K562 (cell line): ENCODE measurements at regions not wholly inside any gene's neighbourhood (a gene's known extent, or its start where the extent isn't known, plus 50 kb on each side); places are given as distances from the start of the nearest gene placed in this dataset.

Experiments used
- ATAC-seq: fragments of 200-7000 bp; cut with Tn5 transposase; 3 replicates; pipeline ENCODE4 v1.9.1; 2020; ENCODE audit warnings: moderate library complexity
- BruUV-seq: library from RNA; stranded (reverse); fragments of 400-500 nt; replicated peaks from 2 replicates; lab custom pipeline; 2021; lab: Mats Ljungman, UMichigan
- CTCF ChIA-PET: fragments of 300-600 bp; formaldehyde crosslinking; extraction: SDS; loops from one replicate; lab custom pipeline; 2021; ENCODE audit warnings: low intra/inter-chr PET ratio; lab: Yijun Ruan, JAX
- POLR2A ChIA-PET: fragments of 300-600, 350-650 bp; sonication (Branson Sonifier 250); formaldehyde crosslinking; extraction: SDS; loops from one replicate; lab custom pipeline; 2021; ENCODE audit warnings: antibody characterized with exemption, inconsistent platforms; lab: Yijun Ruan, JAX
- DNase-seq, 4 experiments: peaks; one replicate each; pipeline versions ENCODE4 v3.0.0 to v3.0.0-alpha.2; 2011 to 2018; ENCODE audit warnings: low spot score in 3 of 4, mixed read lengths in 3 of 4; ENCODE audit errors: extremely low read depth in 1 of 4
- FAIRE-seq: peaks from 2 replicates; lab custom pipeline; 2011; peaks lifted over from hg19 to GRCh38; lab: Jason Lieb, UNC
- H2AFZ ChIP-seq: 2 replicates; pipeline ENCODE4 v1.6.0; 2011; ENCODE audit warnings: low read depth, low read length, control low read depth, inconsistent platforms
- H3K27ac ChIP-seq: fragments of 200-600 bp; 3 replicates; pipeline ENCODE4 v1.8.0; 2011; ENCODE audit warnings: low read depth, mild to moderate bottlenecking, control low read depth, inconsistent platforms, low read length, moderate library complexity, mixed read lengths; ENCODE audit errors: extremely low read depth
- H3K27me3 ChIP-seq, 2 experiments: fragments of 300-600 bp in 1 of 2; 2 replicates in 1 of 2; 3 replicates in 1 of 2; pipeline versions ENCODE4 v1.6.0 to v1.8.0; 2011; ENCODE audit warnings: inconsistent platforms in 2 of 2, low read length in 2 of 2, mild to moderate bottlenecking in 1 of 2, mixed read lengths in 1 of 2, moderate library complexity in 1 of 2; ENCODE audit not compliant: control insufficient read depth in 2 of 2, insufficient read depth in 2 of 2
- H3K36me3 ChIP-seq: fragments of 300-600 bp; 3 replicates; pipeline ENCODE4 v1.8.0; 2011; ENCODE audit warnings: mild to moderate bottlenecking, low read length, inconsistent platforms; ENCODE audit not compliant: control insufficient read depth, insufficient read depth
- H3K4me1 ChIP-seq, 2 experiments: fragments of 200-600 bp in 1 of 2; replicated peaks in 1 of 2; 2 replicates in 1 of 2; 3 replicates in 1 of 2; pipeline versions ENCODE4 v1.5.1 to v1.8.0; 2011; ENCODE audit warnings: inconsistent platforms in 2 of 2, low read length in 2 of 2, mild to moderate bottlenecking in 1 of 2, mixed read lengths in 1 of 2, moderate library complexity in 1 of 2; ENCODE audit not compliant: control insufficient read depth in 2 of 2, insufficient read depth in 2 of 2
- H3K4me2 ChIP-seq: 2 replicates; pipeline ENCODE4 v1.6.1; 2011; ENCODE audit warnings: low read length, control low read depth, inconsistent platforms, mixed read lengths; ENCODE audit not compliant: insufficient read depth
- H3K4me3 ChIP-seq: fragments of 200-600 bp; sonication (generic), shearing (Covaris generic); 2 replicates; pipeline ENCODE4 v1.5.1; 2016; ENCODE audit warnings: control low read depth, inconsistent platforms
- H3K79me2 ChIP-seq: fragments of 200-600 bp; 3 replicates; pipeline ENCODE4 v1.8.0; 2011; ENCODE audit warnings: low read length, inconsistent platforms; ENCODE audit not compliant: control insufficient read depth, insufficient read depth
- H3K9ac ChIP-seq, 2 experiments: 2 replicates each; pipeline versions ENCODE4 v1.6.0 to v1.6.1; 2011; ENCODE audit warnings: low read depth in 2 of 2, low read length in 2 of 2, control low read depth in 1 of 2, inconsistent platforms in 1 of 2, mild to moderate bottlenecking in 1 of 2, mixed read lengths in 1 of 2; ENCODE audit not compliant: insufficient read depth in 1 of 2
- H3K9me1 ChIP-seq: one replicate; pipeline ENCODE4 v1.6.0; 2011; ENCODE audit warnings: inconsistent platforms, mild to moderate bottlenecking, low read length, moderate library complexity; ENCODE audit not compliant: control insufficient read depth, insufficient read depth
- H3K9me3 ChIP-seq: replicated peaks from 2 replicates; pipeline ENCODE4 v1.5.1; 2011; ENCODE audit warnings: low read depth, low read length, inconsistent platforms; ENCODE audit not compliant: control insufficient read depth, insufficient read depth
- H4K20me1 ChIP-seq: replicated peaks from 2 replicates; pipeline ENCODE4 v1.6.1; 2011; ENCODE audit warnings: low read length, inconsistent platforms, mixed read lengths; ENCODE audit not compliant: control insufficient read depth, insufficient read depth
- ATF7 ChIP-seq: fragments of 450-650 bp; IDR thresholded peaks from 2 replicates; pipeline ENCODE4 v1.7.1; 2014; ENCODE audit warnings: mild to moderate bottlenecking, moderate library complexity
- ESRRA ChIP-seq: fragments of 450-650 bp; IDR thresholded peaks from 2 replicates; pipeline ENCODE4 v1.6.1; 2014; ENCODE audit warnings: low read depth, mild to moderate bottlenecking, moderate library complexity, borderline replicate concordance
- FIP1L1 ChIP-seq: fragments of 200-400 bp; formaldehyde crosslinking; IDR thresholded peaks from 2 replicates; pipeline ENCODE4 v1.6.1; 2018; ENCODE audit warnings: mild to moderate bottlenecking, low read depth, low read length; ENCODE audit not compliant: poor library complexity, severe bottlenecking
- HDAC3 ChIP-seq: fragments of 450-650 bp; IDR thresholded peaks from 2 replicates; pipeline ENCODE4 v1.6.1; 2018; ENCODE audit warnings: borderline replicate concordance, mild to moderate bottlenecking, moderate library complexity; ENCODE audit not compliant: partially characterized antibody
- IRF1 ChIP-seq: sonication (generic); formaldehyde crosslinking; IDR thresholded peaks from 2 replicates; pipeline ENCODE4 v1.8.0; 2022; ENCODE audit warnings: missing genetic modification reagents, mild to moderate bottlenecking, borderline replicate concordance
- MCM5 ChIP-seq: fragments of 450-650 bp; IDR thresholded peaks from 2 replicates; pipeline ENCODE4 v1.6.1; 2016; ENCODE audit warnings: low read depth
- SETDB1 ChIP-seq: IDR thresholded peaks from one replicate; pipeline ENCODE4 v1.6.1; 2012; ENCODE audit warnings: low read length, control low read depth, inconsistent platforms
- SOX6 ChIP-seq: fragments of 450-650 bp; IDR thresholded peaks from 2 replicates; pipeline ENCODE4 v1.6.1; 2014; ENCODE audit warnings: mild to moderate bottlenecking
- SRSF9 ChIP-seq: fragments of 200-400 bp; formaldehyde crosslinking; IDR thresholded peaks from 2 replicates; pipeline ENCODE4 v1.6.1; 2017; ENCODE audit warnings: low read depth, low read length, borderline replicate concordance
- TEAD1 ChIP-seq, 2 experiments: fragments of 450-650 bp in 1 of 2; sonication (generic) in 1 of 2; formaldehyde crosslinking; IDR thresholded peaks; 2 replicates each; pipeline versions ENCODE4 v1.4.0 to v1.8.0; 2020 to 2022; ENCODE audit warnings: mild to moderate bottlenecking in 2 of 2, missing genetic modification reagents in 1 of 2
- THRAP3 ChIP-seq: fragments of 450-650 bp; IDR thresholded peaks from 2 replicates; pipeline ENCODE4 v1.6.1; 2016; ENCODE audit warnings: mild to moderate bottlenecking, inconsistent platforms, borderline replicate concordance
- ZNF224 ChIP-seq: sonication (generic); formaldehyde crosslinking; IDR thresholded peaks from 2 replicates; pipeline ENCODE4 v1.8.0; 2022; ENCODE audit warnings: mild to moderate bottlenecking, missing genetic modification reagents
- ZNF696 ChIP-seq: fragments of 250-450 bp; sonication (Bioruptor Pico); conservative IDR thresholded peaks from 2 replicates; pipeline ENCODE4 v1.4.0; 2020; ENCODE audit warnings: mild to moderate bottlenecking, moderate library complexity
- WGBS: fragments of 100-300 bp; shearing (Covaris generic); methylation state at CpG from one replicate; pipeline ENCODE4 v1.1.6; 2016; ENCODE audit warnings: low coverage, mixed read lengths; ENCODE audit not compliant: insufficient coverage; ENCODE audit errors: missing lambda C conversion rate; 5-methylcytosine and 5-hydroxymethylcytosine counted together
- in situ Hi-C: fragments of 300-500 bp; cut with MboI; formaldehyde crosslinking; loops from 4 replicates; pipeline ENCODE4 v1.15.0; 2018; ENCODE audit warnings: inconsistent platforms, mixed read lengths
- intact Hi-C: fragments of 100-400 bp; cut with micrococcal nuclease; formaldehyde crosslinking; loops from 2 replicates; pipeline ENCODE4 v1.14.2; 2022
- TF ChIP-seq, protein P1 (sequence below): fragments of 250-450 bp; sonication (Bioruptor Pico); IDR thresholded peaks from 2 replicates; pipeline ENCODE4 v1.5.0; 2020; ENCODE audit warnings: mild to moderate bottlenecking
- TF ChIP-seq, protein P2 (sequence below): fragments of 450-650 bp; formaldehyde crosslinking; IDR thresholded peaks from 2 replicates; pipeline ENCODE4 v1.4.0; 2020; ENCODE audit warnings: mild to moderate bottlenecking

DNA sequence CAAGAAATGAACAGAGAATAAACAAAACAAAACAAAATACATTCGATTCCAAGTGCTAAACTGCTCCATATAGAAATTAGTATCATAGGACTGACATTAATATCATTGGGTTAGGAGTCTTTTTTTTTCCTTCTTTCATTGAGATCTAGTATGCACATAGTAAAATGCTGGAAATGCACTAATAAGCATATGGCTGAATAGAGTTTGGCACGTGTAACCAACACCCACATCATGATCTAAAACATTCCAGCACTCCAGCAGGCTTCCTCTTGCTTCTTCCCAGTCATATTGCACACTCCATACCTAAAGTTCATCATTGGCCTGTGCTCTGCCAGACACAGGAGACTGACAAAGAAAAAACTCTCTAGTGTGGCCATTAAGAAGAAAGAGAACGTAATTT is 117.5 kb downstream of the POU4F1 start:
- Histone ChIP-seq H2AFZ (no peak overlapping the region), H3K36me3 (no peaks in the 10 kb centered on the region), H3K9me3 (no peaks in the 10 kb centered on the region), H3K4me1 (no peaks in the 10 kb centered on the region), H3K79me2 (no peaks in the 10 kb centered on the region), H3K4me3 (no peak overlapping the region), H3K4me2 (no peak overlapping the region), H3K27ac (no peak overlapping the region), H3K27me3 (no peaks in the 10 kb centered on the region), H3K9ac (no peak overlapping the region), H4K20me1 (no peaks in the 10 kb centered on the region), H3K9me1 (no peaks in the 10 kb centered on the region)
- ATAC-seq (no peak), FAIRE-seq (no peak), DNase-seq (no peak)
- intact Hi-C loops (no loop called here), in situ Hi-C loops (no loop called here)
- WGBS, result 0% methylated on average over 3 of the region's 3 CpGs
- no peak for TF ChIP-seq MCM5
- no peak for TF ChIP-seq ESRRA
- TF ChIP-seq ZNF696, result no peak
- TF ChIP-seq FIP1L1, result no peak
- TF ChIP-seq HDAC3, result no peak
- TF ChIP-seq SRSF9, result no peak
- TF ChIP-seq IRF1 (CRISPR knock-in tag), result no peak
- no peak for TF ChIP-seq SETDB1
- no peak for TF ChIP-seq TEAD1 (CRISPR knock-in tag; IDR thresholded peaks at IDR 0.05)
- TF ChIP-seq SOX6, result no peak
- TF ChIP-seq ATF7, result no peak
- TF ChIP-seq, protein P1, sequence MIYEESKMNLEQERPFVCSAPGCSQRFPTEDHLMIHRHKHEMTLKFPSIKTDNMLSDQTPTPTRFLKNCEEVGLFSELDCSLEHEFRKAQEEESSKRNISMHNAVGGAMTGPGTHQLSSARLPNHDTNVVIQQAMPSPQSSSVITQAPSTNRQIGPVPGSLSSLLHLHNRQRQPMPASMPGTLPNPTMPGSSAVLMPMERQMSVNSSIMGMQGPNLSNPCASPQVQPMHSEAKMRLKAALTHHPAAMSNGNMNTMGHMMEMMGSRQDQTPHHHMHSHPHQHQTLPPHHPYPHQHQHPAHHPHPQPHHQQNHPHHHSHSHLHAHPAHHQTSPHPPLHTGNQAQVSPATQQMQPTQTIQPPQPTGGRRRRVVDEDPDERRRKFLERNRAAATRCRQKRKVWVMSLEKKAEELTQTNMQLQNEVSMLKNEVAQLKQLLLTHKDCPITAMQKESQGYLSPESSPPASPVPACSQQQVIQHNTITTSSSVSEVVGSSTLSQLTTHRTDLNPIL (CRISPR knock-in tag), result no peak
- TF ChIP-seq ZNF224 (CRISPR knock-in tag), result no peak
- no peak for TF ChIP-seq THRAP3
- TF ChIP-seq, protein P2, sequence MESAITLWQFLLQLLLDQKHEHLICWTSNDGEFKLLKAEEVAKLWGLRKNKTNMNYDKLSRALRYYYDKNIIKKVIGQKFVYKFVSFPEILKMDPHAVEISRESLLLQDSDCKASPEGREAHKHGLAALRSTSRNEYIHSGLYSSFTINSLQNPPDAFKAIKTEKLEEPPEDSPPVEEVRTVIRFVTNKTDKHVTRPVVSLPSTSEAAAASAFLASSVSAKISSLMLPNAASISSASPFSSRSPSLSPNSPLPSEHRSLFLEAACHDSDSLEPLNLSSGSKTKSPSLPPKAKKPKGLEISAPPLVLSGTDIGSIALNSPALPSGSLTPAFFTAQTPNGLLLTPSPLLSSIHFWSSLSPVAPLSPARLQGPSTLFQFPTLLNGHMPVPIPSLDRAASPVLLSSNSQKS (CRISPR knock-in tag), result no peak
- POLR2A ChIA-PET, result no interaction called here
- CTCF ChIA-PET, result no interaction called here
- no TSS peak for BruUV-seq
